Stimulated activated CD8-positive, alpha-beta memory T cell treated with anti-CD3 and anti-CD28 coated beads, Interleukin-7, amount 100 ng/mL, for 1 hour (primary cell): ENCODE measurements at regions not wholly inside any gene's neighbourhood (a gene's known extent, or its start where the extent isn't known, plus 50 kb on each side); places are given as distances from the start of the nearest gene placed in this dataset.

Experiments
- DNase-seq, 2 donors: peaks; one replicate each; pipeline ENCODE4 v3.0.0-alpha.2; 2020; ENCODE audit warnings: low read depth in 2 of 2

DNA sequence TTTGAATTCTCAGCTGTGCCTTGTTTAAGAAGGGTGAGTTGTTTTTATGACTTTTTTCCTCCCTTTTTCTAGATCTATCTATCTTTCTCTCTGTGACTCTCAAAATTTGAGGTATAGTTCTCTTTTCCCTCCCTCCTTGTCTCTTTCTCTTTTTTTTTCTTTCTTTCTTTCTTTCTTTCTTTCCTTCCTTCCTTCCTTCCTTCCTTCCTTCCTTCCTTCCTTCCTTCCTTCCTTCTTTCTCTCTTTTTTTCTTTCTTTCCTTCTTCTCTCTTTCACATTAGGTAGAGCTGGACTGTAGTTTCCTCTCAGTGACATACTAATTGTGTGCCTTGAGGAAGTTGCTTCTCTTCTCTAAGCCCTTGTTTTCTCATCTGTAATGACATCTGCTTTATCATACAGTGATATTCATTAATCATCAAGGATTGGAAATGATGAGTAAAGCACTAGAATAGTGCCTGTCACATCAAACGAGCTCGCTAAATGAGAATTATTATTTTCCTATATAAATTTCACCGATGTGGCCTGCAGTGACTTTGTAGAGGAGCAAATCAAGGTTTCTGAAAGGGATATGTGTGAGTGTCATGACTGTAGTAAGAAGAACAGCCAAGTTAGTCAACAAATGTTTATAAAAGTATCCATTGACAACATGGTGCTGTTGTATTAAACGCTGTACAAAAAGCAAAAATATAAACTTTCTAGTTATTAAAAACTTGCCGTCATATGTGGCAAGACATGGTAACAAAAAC, 78.9 kb upstream of the SLC38A2 start:
- no peak for DNase-seq

GRCh38 chr12:46450279-46450748, 77.7 kb upstream of the SLC38A2 start:
- DNase-seq, result no peak

- DNase-seq, result no peak
Measured at GRCh38 chr12:46449856-46450255, 77.3 kb upstream of the SLC38A2 start.

- DNase-seq, result no peak
Measured at GRCh38 chr12:46449316-46449715, 76.7 kb upstream of the SLC38A2 start.

DNA sequence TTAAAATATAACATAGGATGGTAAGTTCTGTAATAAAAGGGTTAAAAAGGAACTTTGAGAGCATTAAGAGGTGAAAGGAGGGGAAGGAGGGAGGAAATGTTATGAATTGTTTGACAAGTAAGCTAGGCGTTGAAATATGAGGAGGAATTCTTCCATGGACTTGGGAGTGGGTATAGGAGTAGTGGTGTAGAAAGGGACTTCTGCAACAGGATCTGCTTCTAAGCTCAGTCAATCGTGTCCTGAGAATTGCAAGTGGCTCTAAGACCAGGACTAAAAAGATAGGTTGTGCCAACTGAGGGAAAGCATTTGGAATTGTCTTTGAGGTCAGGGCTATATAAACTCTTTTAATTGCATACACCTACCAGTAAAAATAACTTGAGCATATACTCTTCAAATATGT, 74.1 kb upstream of the SLC38A2 start:
- DNase-seq, result no peak

DNA sequence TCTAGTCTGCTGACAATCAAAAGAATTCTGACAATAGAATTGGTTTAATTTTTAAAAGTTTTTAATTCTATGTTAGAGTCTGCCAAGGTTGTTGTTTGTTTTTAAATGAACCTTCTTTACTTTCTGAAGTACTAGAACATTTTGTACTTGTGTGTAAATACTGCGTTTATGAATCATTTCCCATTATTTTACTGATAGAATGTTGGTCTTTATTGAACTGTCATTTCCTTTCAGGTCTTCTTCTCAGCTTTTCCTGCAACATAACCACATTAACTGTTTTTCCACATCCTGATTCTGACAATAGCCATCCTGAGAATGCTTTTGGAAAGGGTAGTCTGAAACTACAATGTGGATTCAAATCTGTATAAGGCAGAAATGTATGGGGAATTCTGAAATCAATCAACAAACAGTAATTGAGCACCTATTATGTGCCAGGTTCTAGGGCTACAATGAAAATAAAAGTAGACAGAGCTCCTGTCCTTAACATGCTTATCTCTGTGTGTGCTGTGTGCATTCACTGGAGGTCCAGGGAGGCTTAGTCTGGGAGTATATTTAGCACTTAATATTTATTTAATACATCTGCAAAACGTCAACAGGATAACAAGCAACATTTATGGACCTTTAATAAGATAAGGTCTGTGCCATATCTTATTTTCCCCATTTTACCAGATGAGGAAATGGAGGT, 73.1 kb upstream of the SLC38A2 start:
- no peak for DNase-seq

- no peak for DNase-seq
Measured at GRCh38 chr12:46445093-46445492, 72.5 kb upstream of the SLC38A2 start.

DNA sequence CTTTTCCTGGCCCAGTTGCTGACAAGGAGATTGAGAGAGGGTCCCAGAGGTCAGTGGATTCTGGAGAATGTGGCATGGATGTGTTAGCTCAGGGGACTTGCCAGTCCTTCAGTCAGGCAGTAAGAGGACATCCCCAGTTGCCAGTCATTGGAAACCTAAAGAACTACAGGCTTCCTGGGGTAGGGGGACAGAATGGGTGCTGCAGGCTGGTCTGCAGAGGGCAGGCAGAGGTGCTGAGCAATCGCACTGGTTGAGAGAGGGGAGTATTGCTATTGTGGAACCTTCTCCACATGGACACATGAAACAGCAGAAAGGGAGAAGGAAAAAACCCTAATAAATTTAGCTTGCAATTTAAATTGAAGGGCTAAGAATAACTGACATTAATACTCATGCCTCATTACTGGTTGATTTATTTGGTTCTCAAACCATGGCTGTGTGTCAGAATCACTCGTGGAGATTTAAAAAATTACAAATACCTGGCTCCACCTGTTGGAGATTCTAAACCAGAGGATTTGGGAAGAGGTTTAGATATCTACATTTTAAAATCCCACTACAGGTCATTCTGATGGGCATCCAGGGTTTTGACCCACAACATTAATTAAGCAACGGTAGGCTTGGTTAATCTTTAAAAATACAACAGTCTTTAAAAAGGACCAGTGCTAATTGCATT, 71.2 kb upstream of the SLC38A2 start:
- no peak for DNase-seq

GRCh38 chr12:46442738-46443137, 70.2 kb upstream of the SLC38A2 start:
- no peak for DNase-seq

DNA sequence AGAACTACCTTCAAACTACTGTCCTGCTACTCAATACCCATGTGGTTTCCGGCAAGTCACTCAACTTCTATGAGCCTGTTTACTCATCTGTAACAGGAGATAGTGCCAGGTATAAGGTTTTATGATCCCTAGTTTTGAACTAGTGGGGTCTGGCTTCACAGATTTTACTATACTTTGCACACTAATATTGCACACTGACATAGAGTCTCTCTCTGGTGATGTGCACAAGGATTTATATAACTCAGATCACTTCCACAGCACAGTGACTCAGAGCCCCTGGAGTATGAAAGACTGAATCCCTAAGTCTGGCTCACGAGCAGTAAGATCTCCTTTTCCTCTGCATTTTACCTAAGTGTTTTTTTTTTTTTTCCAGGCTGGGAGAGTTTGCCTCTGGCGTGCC, 69.7 kb upstream of the SLC38A2 start:
- no peak for DNase-seq

DNA sequence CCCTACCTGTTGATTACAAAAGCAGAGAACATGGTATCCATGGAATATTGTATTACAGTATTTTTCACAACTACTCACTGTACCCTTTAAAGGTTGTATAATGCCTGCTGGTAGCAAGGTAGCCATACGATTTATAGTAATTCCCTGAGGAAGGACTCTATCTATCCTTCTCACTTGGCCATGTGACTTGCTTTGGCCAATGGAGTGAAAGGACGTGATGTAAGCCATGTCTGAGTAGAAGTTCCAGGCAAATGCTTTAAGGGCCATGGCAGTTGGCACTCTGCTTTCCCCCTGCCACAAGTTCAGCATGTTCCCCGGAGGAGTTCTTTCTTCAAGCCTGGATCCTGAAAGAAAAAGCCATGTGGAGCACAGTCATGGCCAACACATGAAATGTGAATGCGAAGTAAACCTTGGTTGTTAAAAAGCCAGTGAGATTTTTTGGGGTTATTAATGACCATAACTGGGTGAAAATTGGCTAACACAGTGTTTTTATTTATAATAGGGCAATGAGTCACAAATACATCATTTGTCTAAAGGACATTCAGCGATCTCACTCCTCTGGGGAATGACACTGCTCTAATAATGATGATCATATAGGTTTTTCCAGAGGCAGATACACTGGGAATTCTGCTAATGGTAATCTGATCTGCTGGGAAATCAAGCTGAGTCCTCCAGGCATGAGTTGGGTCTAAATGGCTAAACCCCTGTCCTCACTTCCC, 67.4 kb upstream of the SLC38A2 start:
- no peak for DNase-seq

- DNase-seq, result no peak
Measured at GRCh38 chr12:46438719-46439319, 66.2 kb upstream of the SLC38A2 start.

DNA sequence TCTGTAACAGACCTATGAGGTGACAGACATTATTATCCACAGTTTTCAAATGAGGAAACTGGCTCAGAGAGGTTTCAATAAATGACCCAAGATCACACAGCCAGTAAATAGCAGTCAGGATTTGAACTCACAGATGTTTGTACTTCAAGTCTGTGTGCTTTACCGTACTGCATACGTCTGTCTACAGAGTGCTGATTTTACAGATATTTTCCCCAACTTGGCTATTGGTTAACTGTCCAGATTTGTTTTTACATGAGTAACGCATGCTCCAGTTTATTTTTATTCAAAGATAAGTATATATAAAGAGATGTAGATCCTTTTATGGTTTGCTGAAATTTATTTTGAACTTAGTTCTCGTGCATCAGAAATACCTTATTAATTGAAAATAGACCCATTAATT, 65.7 kb upstream of the SLC38A2 start:
- DNase-seq, result no peak

DNA sequence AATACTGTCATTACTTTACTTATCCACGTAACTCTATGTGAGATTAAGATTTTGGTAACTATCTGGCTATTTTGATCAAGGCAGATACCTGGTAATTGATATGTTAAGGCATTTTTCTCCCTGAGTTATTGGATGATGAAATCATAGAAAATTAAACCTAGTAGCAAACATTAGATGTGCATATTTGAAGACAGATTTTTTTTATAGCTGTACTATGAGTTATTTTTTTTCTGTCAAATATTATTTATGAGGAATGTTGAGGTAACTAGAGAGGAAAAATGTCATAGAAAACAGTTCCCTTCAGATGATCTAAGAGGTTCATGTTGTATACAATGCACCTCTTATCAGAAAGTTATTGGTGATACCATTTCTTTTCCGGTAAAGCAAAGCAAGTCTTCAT, 64.9 kb upstream of the SLC38A2 start:
- DNase-seq, result no peak

GRCh38 chr12:46436747-46437146, 64.2 kb upstream of the SLC38A2 start:
- no peak for DNase-seq

GRCh38 chr12:46435625-46436024, 63.1 kb upstream of the SLC38A2 start:
- DNase-seq, result no peak

DNA sequence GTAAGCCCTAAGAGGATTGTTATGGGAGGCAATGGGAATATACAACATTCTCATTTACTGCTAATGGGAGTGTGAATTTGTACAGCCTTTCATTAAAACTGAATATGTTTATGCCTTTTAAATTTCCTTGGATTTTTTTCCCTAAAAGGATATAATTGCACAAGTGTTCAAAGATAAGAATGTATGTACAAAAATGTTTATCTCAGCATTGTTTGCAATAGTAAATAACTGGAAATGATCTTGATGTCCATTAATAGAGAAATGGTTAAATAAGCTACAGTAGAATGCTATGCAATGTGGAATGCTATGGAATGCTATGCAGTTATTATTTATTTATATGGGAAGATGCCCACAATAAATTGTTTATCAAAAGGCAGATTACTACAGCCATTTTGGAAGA, 62.5 kb upstream of the SLC38A2 start:
- no peak for DNase-seq

- no peak for DNase-seq
Measured at GRCh38 chr12:46433829-46434228, 61.3 kb upstream of the SLC38A2 start.

GRCh38 chr12:46432325-46432724, 59.8 kb upstream of the SLC38A2 start:
- DNase-seq, result no peak

DNA sequence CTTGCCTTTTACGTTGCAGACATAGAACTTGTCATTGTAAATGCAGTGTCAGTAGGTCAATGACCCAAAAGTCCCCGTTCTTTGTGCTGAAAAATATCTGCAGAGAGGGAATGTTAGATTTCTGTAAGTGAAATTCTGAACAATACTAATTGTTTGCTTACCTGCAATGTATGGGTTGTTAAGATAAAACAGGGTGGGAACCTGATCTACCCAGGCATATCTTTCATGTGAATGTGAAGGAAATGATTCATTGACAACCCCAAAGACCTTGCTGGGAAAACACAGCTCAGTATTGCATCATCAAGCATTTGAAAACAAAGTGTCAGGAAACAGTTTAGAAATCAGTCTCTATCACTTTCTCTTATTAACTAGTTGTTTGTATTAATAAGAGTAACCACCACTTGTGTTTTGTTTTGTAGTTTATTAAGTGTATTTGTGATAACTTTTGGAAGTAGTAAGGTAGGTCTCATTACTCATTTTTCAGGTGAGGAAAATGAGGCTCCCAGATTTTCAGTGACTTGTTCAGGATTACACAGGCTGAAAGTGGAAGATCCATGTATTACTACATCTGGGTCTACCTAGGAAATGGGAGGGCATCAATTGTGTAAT, 57.9 kb upstream of the SLC38A2 start:
- no peak for DNase-seq
